H1 (cell line): ENCODE measurements at regions not wholly inside any gene's neighbourhood (a gene's known extent, or its start where the extent isn't known, plus 50 kb on each side); places are given as distances from the start of the nearest gene placed in this dataset.

ENCODE experiments used
- CTCF ChIA-PET: fragments of 300-600 bp; sonication (Branson Sonifier 250); formaldehyde crosslinking; loops from one replicate; lab custom pipeline; 2021; ENCODE audit not compliant: partially characterized antibody; lab: Charles Lee
- POLR2A ChIA-PET: fragments of 300-600 bp; sonication (Branson Sonifier 250); formaldehyde crosslinking; loops from one replicate; lab custom pipeline; 2021; ENCODE audit warnings: inconsistent platforms; ENCODE audit not compliant: partially characterized antibody; lab: Charles Lee
- DNase-seq, 2 experiments: peaks; one replicate each; pipeline versions ENCODE4 v3.0.0 to v3.0.0-alpha.2; 2010 to 2022; ENCODE audit warnings: low spot score in 2 of 2, low read depth in 1 of 2, mixed read lengths in 1 of 2
- FAIRE-seq: peaks from 2 replicates; lab custom pipeline; 2011; peaks lifted over from hg19 to GRCh38; lab: Jason Lieb, UNC
- H2AFZ ChIP-seq: 2 replicates; pipeline ENCODE4 v1.8.1; 2012; ENCODE audit warnings: low read length, inconsistent platforms
- H2AK5ac ChIP-seq: 2 replicates; pipeline ENCODE4 v1.6.1; 2013; ENCODE audit warnings: low read depth, low read length
- H2BK120ac ChIP-seq: replicated peaks from 2 replicates; pipeline ENCODE3; 2013; ENCODE audit warnings: low read depth, low read length, inconsistent platforms
- H2BK12ac ChIP-seq: 2 replicates; pipeline ENCODE4 v1.6.1; 2013; ENCODE audit warnings: low read depth, low read length
- H2BK15ac ChIP-seq: 2 replicates; pipeline ENCODE4 v1.6.1; 2013; ENCODE audit warnings: low read length
- H2BK20ac ChIP-seq: 2 replicates; pipeline ENCODE4 v1.6.1; 2013; ENCODE audit warnings: low read length
- H2BK5ac ChIP-seq: 2 replicates; pipeline ENCODE4 v1.6.1; 2013; ENCODE audit warnings: low read depth, low read length
- H3K14ac ChIP-seq: 2 replicates; pipeline ENCODE4 v1.6.1; 2013; ENCODE audit warnings: inconsistent platforms; ENCODE audit not compliant: insufficient read length
- H3K18ac ChIP-seq: 2 replicates; pipeline ENCODE4 v1.6.1; 2013; ENCODE audit warnings: low read length; ENCODE audit errors: extremely low read depth
- H3K23ac ChIP-seq: 2 replicates; pipeline ENCODE4 v1.6.1; 2013; ENCODE audit warnings: inconsistent platforms; ENCODE audit not compliant: insufficient read length
- H3K23me2 ChIP-seq: 2 replicates; pipeline ENCODE4 v1.6.1; 2013; ENCODE audit warnings: low read depth, low read length
- H3K27ac ChIP-seq: 2 replicates; pipeline ENCODE4 v1.6.1; 2011; ENCODE audit warnings: low read depth, low read length, inconsistent platforms
- H3K27me3 ChIP-seq, 4 experiments: replicated peaks in 1 of 4; 1 replicate in 1 of 4; 2 replicates in 3 of 4; pipeline versions ENCODE4 v1.6.1 to v1.8.1; 2011 to 2013; ENCODE audit warnings: low read length in 3 of 4, mild to moderate bottlenecking in 3 of 4, inconsistent platforms in 2 of 4, mixed read lengths in 2 of 4, moderate library complexity in 1 of 4; ENCODE audit not compliant: control insufficient read depth in 3 of 4, insufficient read depth in 3 of 4; ENCODE audit errors: extremely low read depth in 1 of 4
- H3K36me3 ChIP-seq, 4 experiments: 2 replicates each; pipeline versions ENCODE4 v1.6.1 to v1.8.1; 2011 to 2013; ENCODE audit warnings: mild to moderate bottlenecking in 4 of 4, low read length in 3 of 4, moderate library complexity in 2 of 4, control low read depth in 1 of 4, inconsistent platforms in 1 of 4; ENCODE audit not compliant: insufficient read depth in 4 of 4, control insufficient read depth in 2 of 4
- H3K4ac ChIP-seq: replicated peaks from 2 replicates; pipeline ENCODE3; 2013; ENCODE audit warnings: low read length, low read depth, mixed read lengths, inconsistent platforms; ENCODE audit not compliant: insufficient read length
- H3K4me1 ChIP-seq, 4 experiments: replicated peaks in 1 of 4; 1 replicate in 1 of 4; 2 replicates in 3 of 4; pipeline versions ENCODE4 v1.6.1 to v1.8.1; 2011 to 2013; ENCODE audit warnings: low read length in 3 of 4, inconsistent platforms in 2 of 4, mixed read lengths in 1 of 4; ENCODE audit not compliant: insufficient read depth in 4 of 4, control insufficient read depth in 3 of 4
- H3K4me2 ChIP-seq, 2 experiments: 2 replicates each; pipeline versions ENCODE4 v1.6.1 to v1.8.1; 2011 to 2013; ENCODE audit warnings: low read depth in 2 of 2, low read length in 2 of 2, control low read depth in 1 of 2, inconsistent platforms in 1 of 2, mild to moderate bottlenecking in 1 of 2; ENCODE audit not compliant: insufficient read depth in 1 of 2
- H3K4me3 ChIP-seq, 4 experiments: fragments of 200-600, 300-600 bp in 1 of 4; sonication (generic), shearing (Covaris generic), sonication (Bioruptor Twin) in 1 of 4; 2 replicates each; pipeline versions ENCODE4 v1.5.1 to v1.8.1; 2011 to 2016; ENCODE audit warnings: low read length in 4 of 4, low read depth in 3 of 4, control low read depth in 2 of 4, inconsistent platforms in 2 of 4, mild to moderate bottlenecking in 2 of 4, mixed read lengths in 1 of 4, moderate library complexity in 1 of 4; ENCODE audit not compliant: insufficient read depth in 2 of 4; ENCODE audit errors: extremely low read depth in 1 of 4
- H3K56ac ChIP-seq: replicated peaks from 2 replicates; pipeline ENCODE3; 2013; ENCODE audit warnings: low read depth, mild to moderate bottlenecking, mixed read lengths, low read length, inconsistent platforms; ENCODE audit not compliant: insufficient read length
- H3K79me1 ChIP-seq: 2 replicates; pipeline ENCODE4 v1.6.1; 2013; ENCODE audit warnings: low read depth, low read length, control low read depth
- H3K79me2 ChIP-seq, 2 experiments: 2 replicates each; pipeline versions ENCODE4 v1.6.1 to v1.8.1; 2012 to 2013; ENCODE audit warnings: low read length in 2 of 2, mild to moderate bottlenecking in 2 of 2, inconsistent platforms in 1 of 2; ENCODE audit not compliant: insufficient read depth in 2 of 2, control insufficient read depth in 1 of 2
- H3K9ac ChIP-seq, 4 experiments: replicated peaks in 1 of 4; 1 replicate in 1 of 4; 2 replicates in 3 of 4; pipeline versions ENCODE4 v1.6.1 to v1.8.1; 2011 to 2013; ENCODE audit warnings: low read depth in 3 of 4, low read length in 3 of 4, control low read depth in 2 of 4, mild to moderate bottlenecking in 2 of 4, moderate library complexity in 2 of 4, inconsistent platforms in 1 of 4; ENCODE audit errors: extremely low read depth in 1 of 4
- H3K9me3 ChIP-seq, 2 experiments: 2 replicates each; pipeline versions ENCODE4 v1.6.1 to v1.8.1; 2012 to 2013; ENCODE audit warnings: mild to moderate bottlenecking in 2 of 2, moderate library complexity in 2 of 2, control low read depth in 1 of 2, inconsistent platforms in 1 of 2, low read depth in 1 of 2, low read length in 1 of 2, mixed read lengths in 1 of 2; ENCODE audit not compliant: insufficient read depth in 2 of 2
- H4K20me1 ChIP-seq, 2 experiments: replicated peaks in 1 of 2; 2 replicates each; pipeline versions ENCODE3 to v1.8.1; 2011 to 2013; ENCODE audit warnings: inconsistent platforms in 2 of 2, low read length in 2 of 2, mild to moderate bottlenecking in 1 of 2; ENCODE audit not compliant: insufficient read depth in 2 of 2, control insufficient read depth in 1 of 2
- H4K5ac ChIP-seq: 2 replicates; pipeline ENCODE4 v1.6.1; 2013; ENCODE audit warnings: low read length, low read depth, mixed read lengths, inconsistent platforms; ENCODE audit not compliant: insufficient read length
- H4K8ac ChIP-seq: 2 replicates; pipeline ENCODE4 v1.8.0; 2013; ENCODE audit warnings: mild to moderate bottlenecking, moderate library complexity, low read length, inconsistent platforms; ENCODE audit not compliant: insufficient read depth; ENCODE audit errors: extremely low read depth
- H4K91ac ChIP-seq: replicated peaks from 2 replicates; pipeline ENCODE3; 2013; ENCODE audit warnings: low read length, mixed read lengths, inconsistent platforms; ENCODE audit not compliant: insufficient read length
- EGR1 ChIP-seq: IDR thresholded peaks from 2 replicates; pipeline ENCODE4 v1.6.1; 2011; ENCODE audit warnings: low read depth, low read length, borderline replicate concordance
- EP300 ChIP-seq, 2 experiments: IDR thresholded peaks; 1 replicate in 1 of 2; 2 replicates in 1 of 2; pipeline ENCODE4 v1.6.1; 2011 to 2012; ENCODE audit warnings: low read depth in 2 of 2, low read length in 2 of 2, mild to moderate bottlenecking in 2 of 2, borderline replicate concordance in 1 of 2, inconsistent platforms in 1 of 2, moderate library complexity in 1 of 2
- FOSL1 ChIP-seq: IDR thresholded peaks from 2 replicates; pipeline ENCODE4 v1.6.1; 2011; ENCODE audit warnings: mild to moderate bottlenecking, low read depth, low read length, moderate library complexity; ENCODE audit not compliant: insufficient read depth
- HDAC6 ChIP-seq: IDR thresholded peaks from one replicate; pipeline ENCODE4 v1.7.1; 2012; ENCODE audit warnings: low read depth, mild to moderate bottlenecking, inconsistent platforms, low read length, moderate library complexity
- MAX ChIP-seq: IDR thresholded peaks from 2 replicates; pipeline ENCODE4 v1.6.1; 2012; ENCODE audit warnings: inconsistent platforms
- PHF8 ChIP-seq: fragments of 200-600 bp; sonication (generic); conservative IDR thresholded peaks from 2 replicates; pipeline ENCODE4 v1.7.1; 2012; ENCODE audit warnings: low read depth, mild to moderate bottlenecking, inconsistent platforms, low read length, moderate library complexity
- SP2 ChIP-seq: IDR thresholded peaks from 2 replicates; pipeline ENCODE4 v1.6.1; 2012; ENCODE audit warnings: mild to moderate bottlenecking, low read length, inconsistent platforms
- SP4 ChIP-seq: IDR thresholded peaks from 2 replicates; pipeline ENCODE4 v1.6.1; 2012; ENCODE audit warnings: low read length, inconsistent platforms
- SUZ12 ChIP-seq: fragments of 200-600 bp; sonication (generic); IDR thresholded peaks from 2 replicates; pipeline ENCODE4 v1.6.1; 2012; ENCODE audit warnings: mild to moderate bottlenecking, inconsistent platforms, low read length, moderate library complexity, mixed read lengths
- WGBS, 2 experiments: shearing (Covaris generic) in 1 of 2; methylation state at CpG; one replicate each; pipeline versions ENCODE4 v1.1.6 to v1.1.7; 2013 to 2015; ENCODE audit warnings: low lambda C conversion rate in 2 of 2, mixed read lengths in 2 of 2, inconsistent platforms in 1 of 2, low coverage in 1 of 2, missing lambda C conversion rate in 1 of 2; ENCODE audit not compliant: insufficient replicate concordance in 2 of 2, insufficient coverage in 1 of 2, insufficient read length in 1 of 2; ENCODE audit errors: extremely low coverage in 1 of 2, missing lambda C conversion rate in 1 of 2; 5-methylcytosine and 5-hydroxymethylcytosine counted together

GRCh38 chr5:176153741-176154140, 84.5 kb upstream of the SIMC1 start:
- H2BK12ac ChIP-seq = no peak overlapping the region
- H4K8ac ChIP-seq = no peak overlapping the region
- H3K23ac ChIP-seq = no peak overlapping the region
- no peak overlapping the region for H3K14ac ChIP-seq
- no peak overlapping the region for H3K4me2 ChIP-seq
- H3K4ac ChIP-seq = no peak overlapping the region
- H3K9ac ChIP-seq = no peak overlapping the region
- H3K23me2 ChIP-seq = no peaks in the 10 kb centered on the region
- no peak overlapping the region for H2BK5ac ChIP-seq
- no peaks in the 10 kb centered on the region for H3K79me1 ChIP-seq
- no peaks in the 10 kb centered on the region for H4K20me1 ChIP-seq
- no peak overlapping the region for H4K91ac ChIP-seq
- no peaks in the 10 kb centered on the region for H3K9me3 ChIP-seq
- no peak overlapping the region for H3K18ac ChIP-seq
- H3K79me2 ChIP-seq = no peaks in the 10 kb centered on the region
- H4K5ac ChIP-seq = no peak overlapping the region
- CTCF ChIA-PET = interaction anchor here (0.9 to 2.5 kb wide), 3 partner anchors 11 to 25 kb away, joined by 3 to 6 read pairs (median 3); no protein-coding TSS in a partner anchor
- no peak overlapping the region for H3K27ac ChIP-seq
- H3K4me1 ChIP-seq = peaks cover 0 to 15% (median 7%) of the 10 kb centered on the region in 4 experiments; a peak in 5 of 7 replicates
- no peaks in the 10 kb centered on the region for H3K36me3 ChIP-seq
- 82% methylated on average over 10 of the region's 10 CpGs; no CpG with 5 or more reads in 1 of the 2 experiments for WGBS, 2 experiments
- H3K27me3 ChIP-seq = no peaks in the 10 kb centered on the region; a peak in 2 of 7 replicates
- no peak for DNase-seq
- no peak overlapping the region for H3K4me3 ChIP-seq
- no peak overlapping the region for H2AK5ac ChIP-seq
- H2BK120ac ChIP-seq = no peak overlapping the region
- FAIRE-seq = no peak
- no peak overlapping the region for H3K56ac ChIP-seq
- POLR2A ChIA-PET = interaction anchor here (1.2 kb wide), 1 partner anchor 9 kb away, joined by 5 read pairs; no protein-coding TSS in a partner anchor
- 0 out of 2 replicates have a peak overlapping the region, but pooled peaks have one; percentile 54 for H2AFZ ChIP-seq
- no peak overlapping the region for H2BK15ac ChIP-seq
- H2BK20ac ChIP-seq = no peak overlapping the region
- TF ChIP-seq EGR1 (no peak), SP4 (no peak), PHF8 (no peak), HDAC6 (no peak), SP2 (no peak), FOSL1 (no peak), MAX (no peak), EP300 (IDR thresholded peaks at IDR 0.05; ENCODE audit: borderline replicate concordance in 1 of 2, low read depth in 2 of 2, low read length in 2 of 2) (no peak), SUZ12 (no peak)
